Fibroblast of pulmonary artery (primary cell): ENCODE measurements at regions not wholly inside any gene's neighbourhood (a gene's known extent, or its start where the extent isn't known, plus 50 kb on each side); places are given as distances from the start of the nearest gene placed in this dataset.
A peak's percentile ranks its signal among the peaks of the same experiment; 100 is the strongest.

Source experiments
- DNase-seq: peaks from one replicate; pipeline ENCODE4 v3.0.0-alpha.2; 2010; ENCODE audit warnings: low read depth
- H3K4me3 ChIP-seq: replicated peaks from 2 replicates; pipeline ENCODE4 v1.5.1; 2011; ENCODE audit warnings: low read depth, mild to moderate bottlenecking, control low read depth, low read length, moderate library complexity
- CTCF ChIP-seq: IDR thresholded peaks from 2 replicates; pipeline ENCODE4 v1.5.1; 2011; ENCODE audit warnings: mild to moderate bottlenecking, control low read depth, low read length, inconsistent platforms; ENCODE audit errors: missing control alignments

- no peak for TF ChIP-seq CTCF
- no peak overlapping the region for H3K4me3 ChIP-seq
- DNase-seq = no peak
Measured at GRCh38 chr17:71919896-71920295, 200.9 kb upstream of the SOX9 start.

- no peak for TF ChIP-seq CTCF
- DNase-seq = no peak
- no peak overlapping the region for H3K4me3 ChIP-seq
Measured at GRCh38 chr17:71921796-71922195, 199.0 kb upstream of the SOX9 start.

GRCh38 chr17:71922439-71922838, 198.4 kb upstream of the SOX9 start:
- TF ChIP-seq CTCF = no peak

GRCh38 chr17:71926746-71927398, 193.9 kb upstream of the SOX9 start:
- DNase-seq = no peak
- TF ChIP-seq CTCF = no peak
- H3K4me3 ChIP-seq = no peak overlapping the region

More at GRCh38 chr17:71922439-71922838, 198.4 kb upstream of the SOX9 start:
- DNase-seq = peak; percentile 38
- no peak overlapping the region for H3K4me3 ChIP-seq

GRCh38 chr17:71933306-71933705, 187.5 kb upstream of the SOX9 start:
- no peak for TF ChIP-seq CTCF

GRCh38 chr17:71934520-71934919, 186.3 kb upstream of the SOX9 start:
- TF ChIP-seq CTCF = no peak
- H3K4me3 ChIP-seq = no peak overlapping the region
- DNase-seq = no peak

More at GRCh38 chr17:71933306-71933705, 187.5 kb upstream of the SOX9 start:
- DNase-seq = no peak
- H3K4me3 ChIP-seq = no peak overlapping the region

- DNase-seq = no peak
- no peak for TF ChIP-seq CTCF
Measured at GRCh38 chr17:71935341-71935740, 185.5 kb upstream of the SOX9 start.

More at GRCh38 chr17:71935341-71935740, 185.5 kb upstream of the SOX9 start:
- H3K4me3 ChIP-seq = no peak overlapping the region
